DOHH2 (cell line): ENCODE measurements at regions not wholly inside any gene's neighbourhood (a gene's known extent, or its start where the extent isn't known, plus 50 kb on each side); places are given as distances from the start of the nearest gene placed in this dataset.

ENCODE experiments used
- CTCF ChIP-seq: fragments of 200-600 bp; sonication (generic); IDR thresholded peaks from one replicate; pipeline ENCODE4 v1.5.1; 2014; ENCODE audit warnings: antibody characterized with exemption, mild to moderate bottlenecking, low read depth, low read length; ENCODE audit not compliant: poor library complexity, severe bottlenecking
- EZH2phosphoT487 ChIP-seq: fragments of 200-600 bp; sonication (generic); IDR thresholded peaks from 2 replicates; pipeline ENCODE4 v1.6.1; 2017; ENCODE audit warnings: borderline replicate concordance, mild to moderate bottlenecking, antibody characterized with exemption, low read length, moderate library complexity, mixed read lengths

- TF ChIP-seq CTCF = no peak
- TF ChIP-seq EZH2phosphoT487 = no peak
Observed at GRCh38 chr7:1314021-1314907, 81.6 kb downstream of the UNCX start.
